Dermis microvascular lymphatic vessel endothelial cell (primary cell): ENCODE measurements at regions not wholly inside any gene's neighbourhood (a gene's known extent, or its start where the extent isn't known, plus 50 kb on each side); places are given as distances from the start of the nearest gene placed in this dataset.
"Not testable (repeated sequence)": the region's sequence is repeated elsewhere in the genome, so short reads cannot be mapped to it uniquely, and the experiment has no call there.

Source experiments
- DNase-seq, 2 donors: peaks; one replicate each; pipeline versions ENCODE4 v3.0.0 to v3.0.0-alpha.2; 2010; ENCODE audit warnings: low read depth in 2 of 2

DNA sequence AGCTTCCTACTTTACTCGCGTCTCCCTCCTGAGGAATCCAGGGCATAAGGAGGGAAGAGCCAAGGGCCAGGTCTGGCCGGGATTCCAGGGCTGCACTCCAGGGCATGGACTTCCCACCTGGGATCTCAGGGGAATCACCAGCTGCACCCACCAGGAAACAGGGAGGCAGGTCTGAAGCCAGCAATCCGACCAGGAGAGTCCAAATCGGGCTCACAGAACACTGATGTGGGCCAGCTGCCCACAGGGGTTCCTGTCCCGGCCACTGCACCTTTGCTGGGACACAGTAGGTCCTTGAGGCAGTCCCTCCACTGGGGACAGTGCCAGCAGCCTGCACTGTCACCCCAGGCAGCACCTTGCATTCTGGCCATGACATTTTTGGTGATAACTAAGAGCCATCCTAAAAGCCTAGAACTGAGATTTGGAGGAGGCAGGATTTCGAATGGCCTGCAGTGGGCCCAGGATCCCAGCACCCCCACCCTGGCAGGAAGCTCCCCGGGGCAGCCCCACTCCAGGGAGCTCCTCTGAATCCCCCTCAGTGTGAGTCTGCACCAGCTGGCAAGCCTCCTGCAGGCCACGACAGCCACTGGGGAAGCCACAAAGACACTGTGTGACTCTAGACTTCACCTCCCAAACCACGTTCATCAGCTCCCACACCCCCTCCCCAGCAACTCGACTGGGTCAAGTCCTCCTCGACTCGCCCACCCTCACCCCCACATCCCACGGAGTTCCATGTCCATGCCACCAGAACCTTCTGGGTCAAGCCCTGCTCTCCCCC lies 71.5 kb upstream of the PPP2R2D start:
- no peak for DNase-seq

DNA sequence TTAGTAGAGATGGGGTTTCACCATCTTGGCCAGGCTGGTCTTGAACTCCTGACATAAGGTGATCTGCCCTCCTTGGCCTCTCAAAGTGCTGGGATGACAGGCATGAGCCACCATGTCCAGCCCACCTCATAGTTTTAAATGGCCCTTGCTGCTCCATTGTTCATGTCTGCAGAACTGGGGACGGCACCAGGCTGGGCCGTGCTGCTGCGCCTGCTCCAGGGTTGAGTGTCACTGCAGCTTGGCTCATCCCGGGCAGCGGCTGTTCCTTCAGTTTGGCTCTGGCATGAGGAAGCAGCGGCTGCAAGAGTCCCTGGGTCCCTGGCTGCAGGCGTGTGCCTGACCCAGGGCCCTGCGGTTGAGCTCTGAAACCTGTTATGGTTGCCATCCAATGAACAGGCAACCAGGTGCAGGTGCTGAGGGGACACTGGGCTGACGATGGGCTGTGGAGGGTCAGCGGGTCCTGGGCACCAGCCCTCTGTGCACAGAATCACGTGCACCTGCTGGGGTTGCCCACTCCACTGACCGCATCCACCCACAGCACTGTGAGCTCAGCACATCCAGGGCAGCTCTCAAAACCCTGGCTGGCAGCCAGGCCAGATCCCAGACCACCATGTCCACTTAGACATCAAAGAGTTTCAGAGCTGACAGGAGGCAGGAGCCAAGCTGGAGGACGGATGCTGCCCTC lies 70.2 kb upstream of the PPP2R2D start:
- DNase-seq, result no peak

DNA sequence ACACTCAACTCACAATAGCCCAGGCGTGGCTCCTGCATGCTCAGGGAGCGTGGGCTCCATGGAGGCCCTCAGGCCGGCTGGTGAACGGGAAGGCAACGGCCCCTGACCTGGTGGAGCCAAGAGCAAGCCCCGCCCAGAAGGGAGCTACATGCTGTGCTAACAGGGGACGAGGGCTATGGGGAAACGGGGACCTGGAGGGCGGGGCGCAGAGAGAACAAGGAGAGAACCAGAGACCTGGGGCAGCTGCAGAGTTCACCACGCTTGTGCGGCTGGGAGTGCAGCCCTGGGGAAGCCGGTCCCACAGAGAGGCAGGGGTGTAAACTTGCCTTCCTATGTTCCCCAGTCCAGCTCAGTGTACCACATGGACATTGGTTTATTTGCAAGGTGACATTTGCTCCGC lies 69.2 kb upstream of the PPP2R2D start:
- DNase-seq, result no peak

DNA sequence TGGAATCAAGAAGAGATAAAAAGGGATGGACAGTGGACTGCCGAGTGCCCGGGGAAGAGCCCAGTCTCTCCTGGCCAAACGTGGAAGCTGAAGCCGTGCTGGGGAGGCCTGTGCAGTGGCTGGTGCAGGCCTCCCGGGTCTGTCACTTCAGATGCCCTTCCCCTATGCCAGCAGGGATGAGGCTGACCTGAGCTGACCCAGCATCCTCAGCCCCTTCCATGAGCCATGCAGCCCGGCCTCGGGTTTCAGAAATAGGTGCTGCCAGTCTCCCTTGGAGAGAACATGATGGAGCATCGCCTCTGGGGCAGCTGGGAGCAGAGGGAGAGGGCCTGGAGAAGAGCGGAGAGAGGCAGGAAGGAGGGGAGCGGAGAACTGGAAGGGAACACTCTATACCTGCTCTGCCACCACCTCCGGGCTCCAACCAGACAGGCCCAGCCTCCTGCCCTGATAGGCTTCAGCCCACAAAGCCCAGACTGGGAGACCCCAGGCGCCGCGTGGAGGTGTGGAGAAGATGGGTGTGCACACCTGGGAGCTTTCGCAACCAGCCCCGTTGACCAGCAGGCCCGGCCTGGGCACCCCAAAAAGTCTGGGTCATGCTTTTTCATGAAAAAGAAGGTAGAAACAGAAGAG lies 68.6 kb upstream of the PPP2R2D start:
- no peak for DNase-seq

DNA sequence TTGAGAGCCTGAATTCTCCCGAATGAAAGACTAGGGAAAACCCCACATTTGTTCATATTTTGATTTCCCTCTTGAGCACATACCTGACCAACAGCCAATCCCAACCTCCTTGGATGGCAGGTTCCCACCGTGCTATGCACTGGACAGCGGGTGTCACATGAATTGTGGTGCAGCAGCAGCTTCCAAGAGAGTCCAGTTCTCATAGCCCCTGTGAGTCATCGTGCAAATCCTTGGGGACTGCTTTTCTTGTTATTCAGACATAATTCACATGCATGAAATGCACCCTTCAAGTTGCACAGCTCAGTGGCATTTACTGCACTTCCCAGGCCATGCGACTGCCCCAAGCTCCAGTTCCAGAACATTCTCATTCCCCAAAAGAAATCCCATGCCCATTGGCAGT lies 67.8 kb upstream of the PPP2R2D start:
- no peak for DNase-seq

DNA sequence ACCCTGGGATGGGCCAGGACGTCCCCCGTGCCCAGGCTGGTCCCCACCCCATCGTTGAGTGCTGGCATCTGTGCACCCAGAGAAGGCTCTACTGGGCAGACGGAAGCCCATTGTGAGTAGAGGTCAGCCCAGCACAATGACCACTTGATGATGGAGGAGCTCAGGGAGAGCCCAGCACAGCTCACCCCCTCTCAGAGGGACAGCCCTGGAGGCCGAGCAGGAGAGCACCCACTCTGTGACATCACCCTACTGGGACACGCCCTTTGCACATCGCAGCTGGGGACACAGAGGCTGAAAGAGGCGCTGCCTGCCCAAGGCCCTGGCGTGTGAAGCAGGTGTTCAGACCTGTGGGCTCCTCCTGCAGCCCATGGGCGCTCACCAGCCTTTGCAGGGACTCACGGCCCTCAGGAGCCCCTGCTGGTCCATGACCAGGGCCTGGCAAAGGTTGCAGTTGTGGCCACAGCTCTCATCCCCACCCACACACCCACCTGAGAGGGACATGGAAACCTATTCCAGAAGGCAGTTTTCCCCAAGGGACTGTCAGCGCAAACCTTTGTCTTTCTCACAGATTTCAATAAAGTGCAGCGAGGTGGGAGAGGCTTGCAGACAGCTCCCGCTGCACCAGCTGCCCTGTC lies 67.2 kb upstream of the PPP2R2D start:
- no peak for DNase-seq

DNA sequence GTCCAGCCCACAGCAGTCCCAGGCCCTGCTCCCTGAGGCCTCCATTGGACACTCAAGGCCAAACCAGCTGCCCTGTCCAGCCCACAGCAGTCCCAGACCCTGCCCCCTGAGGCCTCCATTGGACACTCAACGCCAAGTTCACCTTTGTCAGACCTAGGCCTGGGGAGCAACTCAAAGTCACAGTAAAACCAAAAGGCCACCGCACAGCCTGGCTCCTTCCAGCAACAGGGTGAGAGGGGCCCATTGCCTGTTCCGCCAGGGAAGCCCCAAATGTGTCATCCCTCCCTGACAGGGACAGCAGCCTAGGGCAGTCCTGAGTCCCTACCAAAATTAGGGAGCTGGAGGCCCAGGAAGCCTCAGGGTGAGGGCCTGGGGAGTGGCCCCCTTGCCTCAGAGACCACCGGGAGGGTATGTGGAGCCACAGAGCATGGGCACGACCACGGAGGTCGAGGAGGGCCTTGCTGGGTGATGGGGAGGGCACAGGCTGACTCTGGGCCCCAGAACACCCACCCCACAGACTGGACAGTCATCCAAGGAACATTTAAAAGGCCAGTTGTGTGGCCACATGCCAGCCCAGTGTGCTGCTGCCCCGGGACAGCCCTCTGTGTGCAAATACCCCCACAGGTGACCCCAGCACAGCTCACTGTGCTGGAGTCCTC lies 66.5 kb upstream of the PPP2R2D start:
- no peak for DNase-seq

DNA sequence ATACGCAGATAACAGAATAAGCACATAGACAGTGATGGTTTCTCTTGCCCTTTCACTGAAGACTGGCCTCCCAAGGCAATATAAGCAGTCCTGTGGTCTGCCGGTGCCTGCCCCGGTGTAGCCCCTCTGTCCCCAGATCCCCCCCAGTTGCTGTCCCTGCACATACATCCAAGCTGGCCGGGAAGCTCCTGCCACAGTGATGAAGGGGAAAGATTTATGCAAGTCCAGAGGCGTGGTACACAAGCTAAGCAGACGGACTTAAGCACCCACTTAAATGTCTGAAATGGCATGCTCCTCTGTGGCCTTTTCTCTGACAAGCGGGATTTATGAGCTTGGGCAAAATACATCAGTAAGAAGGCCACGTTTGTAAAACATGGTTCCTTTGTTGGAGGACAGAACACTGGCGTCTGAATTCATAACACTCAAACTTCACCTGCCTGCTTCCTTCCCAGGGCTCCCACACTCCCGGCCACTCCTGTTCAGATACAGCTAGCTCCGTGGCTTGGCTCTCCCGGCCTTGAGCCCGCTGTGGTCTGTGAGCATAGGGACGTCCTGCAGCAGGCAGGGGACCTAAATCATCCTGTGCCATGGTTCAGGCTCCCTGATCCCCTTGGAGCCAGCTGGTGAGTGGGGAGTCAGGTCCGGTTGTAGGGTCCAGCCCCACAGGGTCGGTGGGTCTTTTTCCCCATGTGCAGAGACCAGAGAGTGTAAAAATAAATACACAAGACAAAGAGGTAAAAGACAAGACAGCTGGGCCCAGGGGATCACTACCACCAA lies 61.7 kb upstream of the PPP2R2D start:
- no peak for DNase-seq

DNA sequence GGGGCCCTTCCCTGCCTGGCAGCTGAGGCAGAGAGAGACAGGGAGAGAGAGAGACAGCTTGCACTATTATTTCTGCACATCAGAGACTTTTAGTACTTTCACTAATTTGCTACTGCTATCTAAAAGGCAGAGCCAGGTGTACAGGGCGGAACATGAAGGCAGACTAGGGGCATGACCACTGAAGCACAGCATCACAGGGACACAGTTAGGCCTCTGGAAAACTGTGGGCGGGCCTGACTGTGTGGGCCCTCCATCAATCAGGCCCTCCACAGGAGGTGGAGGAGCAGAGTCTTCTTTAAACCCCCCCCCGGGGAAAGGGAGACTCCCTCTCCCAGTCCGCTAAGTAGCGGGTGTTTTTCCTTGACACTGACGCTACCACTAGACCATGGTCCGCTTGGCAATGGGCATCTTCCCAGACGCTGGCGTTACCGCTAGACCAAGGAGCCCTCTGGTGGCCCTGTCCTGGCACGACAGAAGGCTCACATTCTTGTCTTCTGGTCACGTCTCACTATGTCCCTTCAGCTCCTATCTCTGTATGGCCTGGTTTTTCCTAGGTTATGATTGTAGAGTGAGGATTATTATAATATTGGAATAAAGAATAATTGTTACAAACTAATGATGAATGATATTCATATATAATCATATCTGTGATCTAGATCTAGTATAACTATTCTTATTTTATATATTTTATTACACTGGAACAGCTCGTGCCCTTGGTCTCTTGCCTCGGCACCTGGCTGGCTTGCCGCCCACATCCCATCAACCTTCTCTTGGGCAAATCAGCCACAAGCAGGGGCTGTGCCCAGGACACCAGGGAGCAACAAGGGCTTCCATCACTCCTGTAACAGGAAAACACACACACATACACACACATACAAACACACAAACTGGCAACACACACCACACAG lies 60.7 kb upstream of the PPP2R2D start:
- not testable (repeated sequence) for DNase-seq

DNA sequence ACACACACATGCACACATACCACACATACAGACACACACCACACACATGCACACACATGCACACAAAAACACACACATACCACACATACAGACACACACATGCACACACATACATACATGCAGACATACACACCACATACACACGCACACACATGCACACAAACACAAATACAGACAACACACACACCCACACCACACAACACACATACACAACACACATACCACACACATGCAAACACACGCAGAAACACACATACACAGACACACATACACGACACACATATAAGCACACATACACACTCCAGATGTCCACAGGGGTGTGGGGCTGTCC lies 60.1 kb upstream of the PPP2R2D start:
- DNase-seq, result no peak

DNA sequence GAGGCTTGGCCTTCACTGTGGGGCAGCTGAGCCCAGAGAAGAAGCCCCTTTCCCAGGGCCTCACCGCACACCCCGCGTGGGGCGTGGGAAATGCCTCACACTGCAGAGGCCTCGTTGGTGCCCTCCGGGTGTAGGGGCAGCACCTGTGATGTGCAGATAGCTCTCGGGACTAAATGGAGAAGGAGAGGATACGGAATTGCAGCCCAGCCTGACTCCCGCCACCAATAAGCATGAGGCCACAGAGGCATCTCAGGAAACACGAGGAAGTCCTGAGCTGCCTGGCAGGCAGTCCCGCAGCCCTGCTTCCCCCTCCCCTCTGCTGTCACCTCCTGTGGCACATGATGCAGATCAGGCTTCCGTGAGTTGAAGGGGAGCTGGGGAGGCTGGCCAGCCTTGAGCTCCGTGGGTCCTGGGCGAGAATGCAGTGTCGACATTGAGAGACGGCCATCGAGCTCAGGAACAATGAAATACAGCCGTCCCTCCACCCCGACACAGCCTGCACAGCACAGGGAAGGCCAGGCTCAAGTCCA lies 59.6 kb upstream of the PPP2R2D start:
- no peak for DNase-seq

DNA sequence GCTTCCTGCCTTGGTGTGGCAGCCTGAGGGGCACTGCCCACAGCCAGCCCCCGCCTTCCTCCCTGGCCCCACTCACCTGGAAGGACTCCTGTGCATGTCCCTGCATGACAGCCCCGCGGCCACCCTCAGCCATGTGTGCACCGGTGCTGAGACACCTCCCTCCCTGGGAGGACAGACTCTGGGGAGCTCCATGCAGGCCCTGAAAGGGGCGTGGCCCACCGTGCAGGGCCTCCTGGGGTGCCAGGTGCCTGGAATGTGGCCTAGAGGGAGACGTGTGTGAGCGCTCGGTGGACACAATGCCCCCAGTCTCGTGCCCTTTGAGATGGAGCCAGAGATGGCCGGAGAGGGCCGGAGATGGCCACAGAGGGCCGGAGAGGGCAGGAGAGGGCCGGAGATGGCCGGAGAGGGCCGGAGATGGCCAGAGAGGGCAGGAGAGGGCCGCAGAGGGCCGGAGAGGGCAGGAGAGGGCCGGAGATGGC lies 59.1 kb upstream of the PPP2R2D start:
- DNase-seq, result no peak

DNA sequence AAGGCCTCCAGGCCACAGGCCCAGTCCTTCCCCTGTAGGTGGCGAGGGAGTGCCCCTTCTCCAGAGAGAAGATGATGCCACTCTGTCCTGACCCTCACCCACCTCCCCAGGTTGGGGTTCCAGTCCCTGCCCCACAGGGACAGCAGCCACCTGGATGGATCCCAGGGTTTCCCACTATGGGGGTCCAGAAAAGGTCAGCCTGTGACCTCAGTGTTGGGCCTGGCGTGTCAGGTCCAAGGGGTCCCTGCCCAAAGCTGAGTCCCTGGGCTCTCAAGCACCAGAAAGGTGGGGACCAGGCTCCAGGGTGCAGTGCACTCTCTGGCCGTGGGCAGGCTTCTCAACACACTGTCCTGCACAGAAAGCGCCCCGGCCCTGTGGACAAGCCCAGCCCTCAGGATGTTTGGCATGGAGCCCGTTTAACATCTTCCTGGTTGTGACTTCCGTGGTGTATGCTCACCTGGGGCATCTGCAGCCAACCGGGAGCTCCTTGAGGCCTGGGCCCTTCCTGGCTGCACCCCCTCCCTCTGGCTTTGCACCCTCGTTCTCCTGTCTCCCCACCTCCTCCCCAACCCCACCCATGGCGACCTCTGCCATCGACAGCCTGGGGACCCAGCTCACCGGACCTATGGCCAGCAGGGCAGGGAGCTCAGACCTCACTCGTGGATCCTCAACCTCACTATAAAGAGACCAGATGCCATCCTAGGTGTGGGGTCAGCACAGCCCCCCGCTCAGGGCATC lies 58.3 kb upstream of the PPP2R2D start:
- DNase-seq, result no peak

DNA sequence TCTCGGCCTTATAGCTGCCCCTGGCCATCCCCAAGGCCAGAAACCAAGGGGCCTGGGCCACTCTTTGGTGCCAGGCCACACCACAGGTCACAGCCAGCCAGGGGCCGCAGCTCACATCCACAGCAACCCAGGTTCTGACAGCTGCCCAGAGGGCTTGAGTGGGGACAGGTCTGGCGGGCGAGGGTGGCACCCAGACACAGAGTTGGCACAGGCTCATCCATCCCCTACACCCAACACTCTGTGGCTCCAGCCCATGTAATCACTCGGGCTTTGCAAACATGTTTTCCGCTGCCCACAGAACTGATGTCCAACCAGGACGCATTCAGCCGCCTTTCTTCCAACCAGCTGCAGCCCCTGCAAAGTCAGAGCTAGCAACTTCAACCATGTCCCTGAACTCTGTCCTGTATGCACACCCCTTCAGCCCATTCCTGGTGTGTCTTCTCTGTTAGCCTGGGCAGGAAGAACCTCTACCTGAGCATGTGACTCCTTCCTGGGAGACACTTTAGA lies 57.7 kb upstream of the PPP2R2D start:
- DNase-seq, result no peak

DNA sequence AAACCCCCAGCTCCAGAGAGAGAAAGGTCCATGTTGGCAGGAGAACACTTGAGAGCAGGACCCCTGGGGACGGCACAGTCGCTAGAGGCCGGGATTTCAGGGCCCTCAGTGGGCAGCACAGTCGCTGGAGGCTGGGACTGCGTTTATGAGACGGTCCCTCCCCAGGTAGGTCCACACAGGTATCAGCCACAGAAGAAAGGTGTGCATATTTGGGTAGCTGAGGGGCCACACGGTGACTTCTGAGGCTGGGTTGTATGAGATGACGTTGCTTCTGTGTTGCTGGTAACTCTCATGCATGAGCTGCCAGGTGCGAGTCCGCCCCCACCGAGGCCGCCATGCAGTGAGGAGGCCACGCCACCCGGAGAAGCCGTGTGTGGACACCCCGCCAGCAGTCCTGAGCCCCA lies 56.9 kb upstream of the PPP2R2D start:
- no peak for DNase-seq

DNA sequence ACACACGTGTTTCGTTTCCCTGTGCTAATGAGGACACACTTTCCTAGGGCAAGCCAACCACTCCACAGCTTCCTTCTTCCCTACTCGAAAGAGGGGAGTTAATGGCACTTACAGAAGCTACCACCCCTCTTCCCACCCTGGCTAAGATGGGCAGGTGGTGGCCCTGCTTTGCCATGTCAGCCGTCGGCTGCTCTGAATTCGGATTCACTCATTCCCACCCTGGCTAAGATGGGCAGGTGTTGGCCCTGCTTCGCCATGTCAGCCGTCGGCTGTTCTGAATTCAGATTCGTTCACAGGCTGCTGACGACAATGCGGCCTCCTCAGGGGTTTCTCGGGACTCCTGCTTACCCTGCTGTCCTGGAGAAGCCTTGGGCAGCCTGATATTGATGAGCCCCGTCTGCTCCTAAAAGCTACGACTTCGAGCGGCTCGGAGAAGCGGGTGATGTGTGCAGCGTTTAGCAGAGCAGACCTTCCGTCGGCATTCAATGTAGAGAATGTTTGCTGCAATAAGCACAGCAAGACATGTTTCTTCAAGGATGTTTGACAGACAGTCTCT lies 56.2 kb upstream of the PPP2R2D start:
- DNase-seq, result no peak

DNA sequence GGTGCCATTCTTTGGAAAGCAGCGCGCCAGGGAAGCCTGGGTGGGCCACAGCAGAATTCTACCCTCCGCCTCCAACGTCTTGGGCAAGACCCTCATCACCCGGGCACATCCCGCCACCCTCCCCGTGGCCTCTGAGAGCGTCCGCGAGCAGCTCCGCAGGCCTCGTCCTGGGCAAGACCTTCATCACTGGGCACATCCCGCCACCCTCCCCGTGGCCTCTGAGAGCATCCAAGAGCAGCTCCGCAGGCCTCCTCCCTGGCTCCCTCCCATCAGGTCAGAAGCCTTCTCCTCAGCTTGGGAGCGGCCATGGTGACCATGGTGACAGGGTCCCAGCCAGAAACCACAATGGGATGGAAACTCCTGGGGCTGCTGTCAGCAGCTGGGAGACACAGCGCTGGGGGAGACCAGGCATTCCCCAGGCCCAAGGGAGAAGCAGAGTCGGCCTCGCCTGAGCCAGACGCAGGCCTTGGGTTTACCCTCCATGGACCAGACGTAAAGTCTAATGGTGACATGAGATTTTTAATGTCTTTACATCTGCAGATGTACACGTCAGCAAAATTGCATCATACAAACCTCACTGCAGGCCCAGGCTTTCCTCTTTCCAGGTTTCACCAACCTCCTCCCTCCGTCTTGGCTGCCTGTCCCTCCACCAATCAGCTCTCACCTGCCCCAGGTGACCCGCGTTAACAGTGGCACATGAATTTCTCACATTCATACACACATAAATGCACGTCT lies 55.1 kb upstream of the PPP2R2D start:
- DNase-seq, result no peak
